GM19239 (cell line): ENCODE measurements at regions not wholly inside any gene's neighbourhood (a gene's known extent, or its start where the extent isn't known, plus 50 kb on each side); places are given as distances from the start of the nearest gene placed in this dataset.
"Not testable (repeated sequence)": the region's sequence is repeated elsewhere in the genome, so short reads cannot be mapped to it uniquely, and the experiment has no call there.

Source experiments
- DNase-seq: peaks from one replicate; pipeline ENCODE4 v3.0.0; 2011; ENCODE audit warnings: low spot score; ENCODE audit not compliant: insufficient read length
- FAIRE-seq: peaks from 2 replicates; lab custom pipeline; 2011; peaks lifted over from hg19 to GRCh38; lab: Jason Lieb, UNC

GRCh38 chrX:138794246-138794645 lies 82.7 kb upstream of the FGF13 start:
- FAIRE-seq = no peak
- DNase-seq = no peak

DNA sequence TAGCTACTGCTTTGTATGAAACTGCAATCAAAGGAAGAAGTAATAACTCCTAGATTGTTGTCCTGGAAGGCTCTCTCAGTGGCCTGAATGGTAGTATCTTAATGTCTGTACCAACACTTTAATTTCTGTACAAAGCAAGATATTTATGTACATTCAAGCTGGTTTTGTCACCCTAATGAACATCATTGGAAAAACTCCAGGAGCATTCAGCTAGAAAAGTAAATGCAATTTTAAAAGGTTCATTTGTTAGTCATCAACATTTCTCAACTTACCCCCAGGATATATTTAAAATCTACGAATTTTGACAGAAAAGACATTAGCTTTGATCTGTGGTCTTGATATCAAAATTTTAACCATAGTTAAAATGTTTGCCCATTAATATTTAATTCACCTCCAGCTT lies 80.0 kb upstream of the FGF13 start:
- no peak for FAIRE-seq
- no peak for DNase-seq

DNA sequence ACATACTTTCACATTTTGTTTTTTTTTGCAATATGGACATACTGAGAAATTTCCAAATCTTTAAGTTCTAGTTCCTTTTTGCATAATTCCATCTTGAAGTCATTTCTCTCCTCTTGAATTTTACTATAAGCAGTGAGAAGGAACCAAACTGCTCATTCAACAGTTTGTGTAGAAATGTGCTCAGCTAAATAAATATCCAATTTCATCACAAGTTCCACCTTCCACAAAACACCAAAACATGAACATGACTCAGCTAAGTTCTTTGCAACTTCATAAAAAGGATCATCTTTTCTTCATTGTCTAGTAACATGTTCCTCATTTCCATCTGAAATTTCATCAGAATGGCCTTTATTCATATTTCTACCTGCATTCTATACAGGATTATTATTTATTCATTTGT lies 77.3 kb upstream of the FGF13 start:
- no peak for FAIRE-seq
- no peak for DNase-seq

DNA sequence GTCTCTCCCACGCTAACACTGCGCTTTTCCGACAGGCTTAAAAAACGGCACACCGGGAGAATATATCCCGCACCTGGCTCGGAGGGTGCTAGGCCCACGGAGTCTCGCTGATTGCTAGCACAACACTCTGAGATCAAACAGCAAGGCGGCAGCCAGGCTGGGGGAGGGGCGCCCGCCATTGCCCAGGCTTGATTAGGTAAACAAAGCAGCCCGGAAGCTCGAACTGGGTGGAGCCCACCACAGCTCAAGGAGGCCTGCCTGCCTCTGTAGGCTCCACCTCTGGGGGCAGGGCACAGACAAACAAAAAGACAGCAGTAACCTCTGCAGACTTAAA lies 67.0 kb upstream of the FGF13 start:
- not testable (repeated sequence) for DNase-seq, FAIRE-seq

DNA sequence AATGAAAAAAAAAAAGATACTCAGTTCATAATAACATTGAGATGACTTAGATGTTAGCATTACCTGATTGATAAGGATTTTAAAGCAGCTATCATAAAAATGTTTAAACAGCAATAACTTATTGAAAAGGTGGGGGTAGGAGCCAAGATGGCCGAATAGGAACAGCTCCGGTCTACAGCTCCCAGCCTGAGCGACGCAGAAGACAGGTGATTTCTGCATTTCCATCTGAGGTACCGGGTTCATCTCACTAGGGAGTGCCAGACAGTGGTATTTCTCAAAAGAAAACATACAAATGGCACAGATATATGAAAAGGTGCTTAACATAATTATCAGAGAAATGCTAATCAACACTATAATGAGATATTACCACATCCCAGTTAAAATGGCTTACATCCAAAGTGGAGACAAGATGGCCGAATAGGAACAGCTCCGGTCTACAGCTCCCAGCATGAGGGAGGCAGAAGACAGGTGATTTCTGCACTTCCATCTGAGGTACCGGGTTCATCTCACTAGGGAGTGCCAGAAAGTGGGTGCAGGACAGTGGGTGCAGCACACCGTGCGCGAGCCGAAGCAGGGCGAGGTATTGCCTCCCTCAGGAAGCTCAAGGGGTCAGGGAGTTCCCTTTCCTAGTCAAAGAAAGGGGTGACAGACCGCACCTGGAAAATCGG lies 66.5 kb upstream of the FGF13 start:
- not testable (repeated sequence) for FAIRE-seq, DNase-seq

DNA sequence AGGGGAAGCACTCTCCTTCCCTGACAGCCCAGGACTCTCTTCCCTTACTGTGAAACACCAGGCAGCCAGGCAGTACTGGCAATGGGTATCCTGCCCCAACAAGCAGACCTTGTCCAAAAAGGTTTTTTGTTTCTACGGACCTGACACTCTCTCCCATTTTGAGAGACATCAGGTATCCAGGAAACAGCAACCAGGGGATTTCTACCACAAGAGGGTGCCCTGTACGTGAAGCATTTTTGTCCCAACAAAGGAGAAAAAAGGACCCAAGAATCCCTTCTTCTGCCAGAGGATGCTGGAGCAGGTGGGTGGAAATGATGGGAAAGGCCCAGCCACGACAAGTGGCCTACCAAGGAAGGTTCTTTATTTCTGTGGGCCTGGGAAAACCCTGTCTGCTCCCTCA lies 65.7 kb upstream of the FGF13 start:
- FAIRE-seq = no peak
- no peak for DNase-seq

DNA sequence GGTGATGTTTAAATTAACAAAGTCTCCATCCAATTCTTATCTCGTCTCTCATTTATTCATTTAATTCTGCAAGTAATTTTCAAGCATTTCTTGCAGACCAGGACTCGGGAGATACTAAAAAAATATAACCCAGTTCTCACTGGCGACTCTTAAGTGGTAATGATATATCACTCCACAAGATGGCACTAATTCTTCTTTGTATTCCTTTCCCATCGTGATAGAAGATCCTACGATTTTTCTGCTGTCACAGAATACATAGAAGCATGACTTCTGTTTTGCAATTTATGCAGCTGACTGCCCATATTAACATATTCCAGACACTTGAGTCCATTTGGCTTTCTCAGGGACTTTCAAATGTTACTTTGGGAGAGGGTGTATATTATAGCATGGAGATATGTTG lies 64.0 kb upstream of the FGF13 start:
- DNase-seq (no peak), FAIRE-seq (peak; percentile 40)

GRCh38 chrX:138771047-138771446 lies 59.5 kb upstream of the FGF13 start:
- DNase-seq (no peak), FAIRE-seq (no peak)

GRCh38 chrX:138769918-138770317 lies 58.4 kb upstream of the FGF13 start:
- no peak for DNase-seq
- FAIRE-seq = no peak

GRCh38 chrX:138765051-138765450 lies 53.5 kb upstream of the FGF13 start:
- FAIRE-seq = no peak
- DNase-seq = no peak

GRCh38 chrX:138763761-138764160 lies 52.2 kb upstream of the FGF13 start:
- FAIRE-seq = no peak
- no peak for DNase-seq

GRCh38 chrX:138761380-138761779 lies 49.9 kb upstream of the FGF13 start:
- FAIRE-seq (no peak), DNase-seq (no peak)
